ENCODE measurements at regions not wholly inside any gene's neighbourhood (a gene's known extent, or its start where the extent isn't known, plus 50 kb on each side); places are given as distances from the start of the nearest gene placed in this dataset.

GRCh38 chr12:42695490-42695995 is 106.0 kb upstream of the PRICKLE1 start:
- no peaks in the 10 kb centered on the region for H3K9me3 ChIP-seq (ENCODE audit: low read depth)
- peaks cover 8% of the 10 kb centered on the region for H3K4me1 ChIP-seq
- no peak overlapping the region for H3K9ac ChIP-seq
- no peaks in the 10 kb centered on the region for H3K36me3 Mint-ChIP-seq
- no peak overlapping the region for H3K4me3 ChIP-seq
- no peaks in the 10 kb centered on the region for H3K27me3 Mint-ChIP-seq (ENCODE audit: insufficient read depth, low read depth)
- no peaks in the 10 kb centered on the region for H3F3A ChIP-seq (ENCODE audit: low read depth)
- H4K20me1 ChIP-seq (ENCODE audit: low read depth): no peaks in the 10 kb centered on the region
- H3K9me3 Mint-ChIP-seq: no peaks in the 10 kb centered on the region
- no peaks in the 10 kb centered on the region for H3K79me2 ChIP-seq (ENCODE audit: low read depth)
- no peaks in the 10 kb centered on the region for H3K36me3 ChIP-seq
- H3K27me3 ChIP-seq: no peaks in the 10 kb centered on the region
- DNase-seq (ENCODE audit: low spot score): no peak
- H3K27ac Mint-ChIP-seq: no peak overlapping the region
- no peak overlapping the region for H3K27ac ChIP-seq
- H3K4me2 ChIP-seq: no peak overlapping the region
- no peak overlapping the region for H3K4me3 Mint-ChIP-seq
- TF ChIP-seq EZH2 (IDR thresholded peaks at IDR 0.05) (no peak), CTCF (IDR thresholded peaks at IDR 0.05) (no peak), EZH2phosphoT487 (IDR thresholded peaks at IDR 0.05) (no peak)
- peaks cover 10% of the 10 kb centered on the region for H3K4me1 Mint-ChIP-seq
- H2AFZ ChIP-seq (replicated peaks): no peak overlapping the region

GRCh38 chr12:42692749-42693148 is 103.2 kb upstream of the PRICKLE1 start:
- Histone ChIP-seq H3K4me1 (peaks cover 8% of the 10 kb centered on the region), H3K27me3 (no peaks in the 10 kb centered on the region), H2AFZ (replicated peaks) (no peak overlapping the region), H3K36me3 (no peaks in the 10 kb centered on the region), H3F3A (ENCODE audit: low read depth) (no peaks in the 10 kb centered on the region), H3K27ac (peak overlapping the region; percentile 11), H3K79me2 (ENCODE audit: low read depth) (no peaks in the 10 kb centered on the region), H3K4me2 (no peak overlapping the region), H4K20me1 (ENCODE audit: low read depth) (no peaks in the 10 kb centered on the region), H3K4me3 (no peak overlapping the region), H3K9ac (no peak overlapping the region), H3K9me3 (ENCODE audit: low read depth) (no peaks in the 10 kb centered on the region)
- no peaks in the 10 kb centered on the region for H3K36me3 Mint-ChIP-seq
- peaks cover 3% of the 10 kb centered on the region for H3K27me3 Mint-ChIP-seq (ENCODE audit: insufficient read depth, low read depth)
- TF ChIP-seq CTCF (IDR thresholded peaks at IDR 0.05) (no peak), EZH2 (IDR thresholded peaks at IDR 0.05) (no peak), EZH2phosphoT487 (IDR thresholded peaks at IDR 0.05) (no peak)
- no peak for DNase-seq (ENCODE audit: low spot score)
- H3K9me3 Mint-ChIP-seq: peaks cover 5% of the 10 kb centered on the region
- H3K27ac Mint-ChIP-seq: no peak overlapping the region
- no peak overlapping the region for H3K4me3 Mint-ChIP-seq
- no peaks in the 10 kb centered on the region for H3K4me1 Mint-ChIP-seq

- Histone ChIP-seq H3K27ac (no peak overlapping the region), H3K4me3 (no peak overlapping the region), H3K36me3 (no peaks in the 10 kb centered on the region), H3K27me3 (no peaks in the 10 kb centered on the region), H3K79me2 (ENCODE audit: low read depth) (no peaks in the 10 kb centered on the region), H3K9me3 (ENCODE audit: low read depth) (no peaks in the 10 kb centered on the region), H2AFZ (replicated peaks) (no peak overlapping the region), H4K20me1 (ENCODE audit: low read depth) (no peaks in the 10 kb centered on the region), H3K4me1 (peaks cover 8% of the 10 kb centered on the region), H3K4me2 (no peak overlapping the region), H3F3A (ENCODE audit: low read depth) (no peaks in the 10 kb centered on the region), H3K9ac (no peak overlapping the region)
- H3K27ac Mint-ChIP-seq: no peak overlapping the region
- no peak overlapping the region for H3K4me3 Mint-ChIP-seq
- H3K4me1 Mint-ChIP-seq: no peaks in the 10 kb centered on the region
- H3K9me3 Mint-ChIP-seq: peaks cover 5% of the 10 kb centered on the region
- TF ChIP-seq EZH2phosphoT487 (IDR thresholded peaks at IDR 0.05): no peak
- no peak for TF ChIP-seq EZH2 (IDR thresholded peaks at IDR 0.05)
- H3K36me3 Mint-ChIP-seq: no peaks in the 10 kb centered on the region
- peaks cover 3% of the 10 kb centered on the region for H3K27me3 Mint-ChIP-seq (ENCODE audit: insufficient read depth, low read depth)
- no peak for DNase-seq (ENCODE audit: low spot score)
These were observed 102.5 kb upstream of the PRICKLE1 start for GRCh38 chr12:42691991-42692557.

- H3K9me3 Mint-ChIP-seq: peaks cover 7% of the 10 kb centered on the region
- H3K9ac ChIP-seq: no peak overlapping the region
- H3K27ac ChIP-seq: no peak overlapping the region
- H3K4me3 ChIP-seq: no peak overlapping the region
- no peaks in the 10 kb centered on the region for H3K4me1 Mint-ChIP-seq
- H3K27me3 Mint-ChIP-seq (ENCODE audit: insufficient read depth, low read depth): peaks cover 3% of the 10 kb centered on the region
- H3K27ac Mint-ChIP-seq: no peak overlapping the region
- no peaks in the 10 kb centered on the region for H3K9me3 ChIP-seq (ENCODE audit: low read depth)
- no peak for DNase-seq (ENCODE audit: low spot score)
- no peak overlapping the region for H2AFZ ChIP-seq (replicated peaks)
- no peak for TF ChIP-seq EZH2phosphoT487 (IDR thresholded peaks at IDR 0.05)
- TF ChIP-seq CTCF (IDR thresholded peaks at IDR 0.05): no peak
- no peak for TF ChIP-seq EZH2 (IDR thresholded peaks at IDR 0.05)
- H3K36me3 Mint-ChIP-seq: no peaks in the 10 kb centered on the region
- H3K36me3 ChIP-seq: no peaks in the 10 kb centered on the region
- H4K20me1 ChIP-seq (ENCODE audit: low read depth): no peaks in the 10 kb centered on the region
- peaks cover 8% of the 10 kb centered on the region for H3K4me1 ChIP-seq
- H3K4me2 ChIP-seq: no peak overlapping the region
- H3K27me3 ChIP-seq: no peaks in the 10 kb centered on the region
- H3K4me3 Mint-ChIP-seq: no peak overlapping the region
- no peaks in the 10 kb centered on the region for H3F3A ChIP-seq (ENCODE audit: low read depth)
- H3K79me2 ChIP-seq (ENCODE audit: low read depth): no peaks in the 10 kb centered on the region
These were observed 100.7 kb upstream of the PRICKLE1 start for GRCh38 chr12:42690264-42690663.
